GM23338 (cell line): ENCODE measurements at regions not wholly inside any gene's neighbourhood (a gene's known extent, or its start where the extent isn't known, plus 50 kb on each side); places are given as distances from the start of the nearest gene placed in this dataset.

Source experiments
- ATAC-seq: fragments of 200-7000 bp; cut with Tn5 transposase; 3 replicates; pipeline ENCODE4 v1.9.1; 2020
- DNase-seq: peaks from one replicate; pipeline ENCODE4 v3.0.0-alpha.2; 2015; ENCODE audit warnings: low spot score
- H2AFZ ChIP-seq: fragments of 200-600 bp; sonication (generic); 2 replicates; pipeline ENCODE4 v1.8.0; 2016; ENCODE audit warnings: antibody characterized with exemption, mild to moderate bottlenecking, moderate library complexity
- H3F3A ChIP-seq: fragments of 200-600 bp; sonication (generic); replicated peaks from 2 replicates; pipeline ENCODE4 v1.8.0; 2017; ENCODE audit warnings: antibody characterized with exemption, mixed run types, low read depth
- H3K27ac ChIP-seq: fragments of 200-600 bp; sonication (generic); 2 replicates; pipeline ENCODE4 v1.6.1; 2016; ENCODE audit warnings: low read depth
- H3K27me3 ChIP-seq: fragments of 200-600 bp; sonication (generic); 2 replicates; pipeline ENCODE4 v1.8.0; 2016; ENCODE audit warnings: mild to moderate bottlenecking, mixed run types, moderate library complexity; ENCODE audit not compliant: insufficient read depth
- H3K36me3 ChIP-seq: fragments of 200-600 bp; sonication (generic); 2 replicates; pipeline ENCODE4 v1.8.0; 2016; ENCODE audit warnings: mild to moderate bottlenecking; ENCODE audit not compliant: insufficient read depth
- H3K4me1 ChIP-seq: fragments of 200-600 bp; sonication (generic); 2 replicates; pipeline ENCODE4 v1.8.0; 2016; ENCODE audit warnings: mild to moderate bottlenecking, moderate library complexity; ENCODE audit not compliant: insufficient read depth
- H3K4me2 ChIP-seq: fragments of 200-600 bp; sonication (generic); 2 replicates; pipeline ENCODE4 v1.7.1; 2017; ENCODE audit warnings: mixed run types
- H3K4me3 ChIP-seq: fragments of 200-600 bp; sonication (generic); 2 replicates; pipeline ENCODE4 v1.6.1; 2016; ENCODE audit warnings: mixed run types
- H3K79me2 ChIP-seq: fragments of 200-600 bp; sonication (generic); replicated peaks from 2 replicates; pipeline ENCODE4 v1.8.0; 2017; ENCODE audit warnings: mild to moderate bottlenecking; ENCODE audit not compliant: insufficient read depth
- H3K9me2 ChIP-seq: fragments of 200-600 bp; sonication (generic); 2 replicates; pipeline ENCODE4 v1.8.0; 2017; ENCODE audit not compliant: insufficient read depth
- H4K20me1 ChIP-seq: fragments of 200-600 bp; sonication (generic); replicated peaks from 2 replicates; pipeline ENCODE4 v1.8.0; 2017; ENCODE audit warnings: mild to moderate bottlenecking; ENCODE audit not compliant: insufficient read depth
- H3K27ac Mint-ChIP-seq: 2 replicates; pipeline ENCODE4 v1.8.0; 2020; ENCODE audit warnings: inconsistent platforms, mild to moderate bottlenecking, moderate library complexity, mixed read lengths
- H3K27me3 Mint-ChIP-seq: 3 replicates; pipeline ENCODE4 v1.8.0; 2022; ENCODE audit warnings: low read depth, mild to moderate bottlenecking, moderate library complexity, mixed read lengths, inconsistent platforms; ENCODE audit not compliant: insufficient read depth, poor library complexity
- H3K36me3 Mint-ChIP-seq: 3 replicates; pipeline ENCODE4 v1.8.0; 2021; ENCODE audit warnings: low read depth, mild to moderate bottlenecking, inconsistent platforms, moderate library complexity, mixed read lengths
- H3K4me1 Mint-ChIP-seq: 3 replicates; pipeline ENCODE4 v1.8.0; 2020; ENCODE audit warnings: mild to moderate bottlenecking, inconsistent platforms, mixed read lengths
- H3K4me3 Mint-ChIP-seq: 3 replicates; pipeline ENCODE4 v1.8.0; 2021; ENCODE audit warnings: moderate library complexity, mild to moderate bottlenecking, inconsistent platforms, mixed read lengths
- H3K9me3 Mint-ChIP-seq: 3 replicates; pipeline ENCODE4 v1.8.0; 2020; ENCODE audit warnings: moderate library complexity, mild to moderate bottlenecking, inconsistent platforms, mixed read lengths
- CREB1 ChIP-seq: fragments of 250-450 bp; sonication (Bioruptor Pico); IDR thresholded peaks from 2 replicates; pipeline ENCODE4 v1.5.0; 2020; ENCODE audit warnings: low read depth, mild to moderate bottlenecking, moderate library complexity
- CTCF ChIP-seq, 2 experiments: fragments of 200-600 bp in 1 of 2; sonication (generic) in 1 of 2; conservative IDR thresholded peaks; 2 replicates each; pipeline versions ENCODE4 v1.5.1 to v1.6.1; 2016 to 2017; ENCODE audit warnings: antibody characterized with exemption in 2 of 2, low read depth in 2 of 2, mild to moderate bottlenecking in 2 of 2, moderate library complexity in 1 of 2
- EZH2phosphoT487 ChIP-seq: fragments of 200-600 bp; sonication (generic); IDR thresholded peaks from one replicate; pipeline ENCODE4 v1.8.1; 2018; ENCODE audit warnings: antibody characterized with exemption; ENCODE audit not compliant: unreplicated experiment
- NANOG ChIP-seq: IDR thresholded peaks from 2 replicates; pipeline ENCODE4 v1.6.1; 2016; ENCODE audit warnings: antibody characterized with exemption, borderline replicate concordance
- ZNF331 ChIP-seq: fragments of 250-450 bp; sonication (Bioruptor Pico); IDR thresholded peaks from 2 replicates; pipeline ENCODE4 v1.5.0; 2020; ENCODE audit warnings: low read depth, mild to moderate bottlenecking, moderate library complexity
- TF ChIP-seq, protein P1 (sequence below): fragments of 250-450 bp; sonication (Bioruptor Pico); IDR thresholded peaks from 2 replicates; pipeline ENCODE4 v1.5.0; 2020; ENCODE audit warnings: mild to moderate bottlenecking, moderate library complexity

DNA sequence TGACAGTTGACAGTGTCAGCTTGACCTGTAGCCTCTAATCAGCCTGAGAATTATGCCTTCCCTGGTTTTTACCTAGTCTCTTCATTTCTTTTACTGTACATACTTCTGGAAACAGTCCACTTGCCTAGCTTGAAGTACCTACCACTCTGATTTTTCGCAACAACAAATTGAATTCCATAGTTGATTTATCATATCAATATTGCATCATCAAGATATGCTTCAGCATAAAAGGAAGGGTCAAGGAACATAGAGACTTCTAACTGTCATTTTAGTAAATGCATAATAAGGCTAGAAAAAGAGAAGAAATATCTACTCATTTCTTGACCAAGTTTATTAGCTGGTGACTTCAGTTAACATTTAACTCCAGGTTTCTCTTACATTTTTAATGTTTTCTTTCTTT is 174.2 kb upstream of the FAR2 start:
- Histone ChIP-seq H3K4me3 (no peak overlapping the region), H3K27me3 (no peaks in the 10 kb centered on the region), H3K9me2 (peaks cover 9% of the 10 kb centered on the region; the same call in 1 of the 2 replicates), H3K4me1 (no peaks in the 10 kb centered on the region), H3F3A (no peaks in the 10 kb centered on the region), H3K27ac (no peak overlapping the region), H3K79me2 (no peaks in the 10 kb centered on the region), H4K20me1 (no peaks in the 10 kb centered on the region), H3K4me2 (no peak overlapping the region), H3K36me3 (no peaks in the 10 kb centered on the region), H2AFZ (no peak overlapping the region)
- Mint-ChIP-seq H3K27me3 (peaks cover 3% of the 10 kb centered on the region), H3K4me3 (no peak overlapping the region), H3K27ac (no peak overlapping the region), H3K4me1 (no peaks in the 10 kb centered on the region), H3K9me3 (no peaks in the 10 kb centered on the region), H3K36me3 (no peaks in the 10 kb centered on the region)
- TF ChIP-seq ZNF331 (CRISPR knock-in tag) (no peak), EZH2phosphoT487 (no peak), NANOG (no peak), CTCF (conservative IDR thresholded peaks at IDR 0.05; ENCODE audit: low read depth in 2 of 2) (no peak), CREB1 (CRISPR knock-in tag) (no peak)
- TF ChIP-seq, protein P1, sequence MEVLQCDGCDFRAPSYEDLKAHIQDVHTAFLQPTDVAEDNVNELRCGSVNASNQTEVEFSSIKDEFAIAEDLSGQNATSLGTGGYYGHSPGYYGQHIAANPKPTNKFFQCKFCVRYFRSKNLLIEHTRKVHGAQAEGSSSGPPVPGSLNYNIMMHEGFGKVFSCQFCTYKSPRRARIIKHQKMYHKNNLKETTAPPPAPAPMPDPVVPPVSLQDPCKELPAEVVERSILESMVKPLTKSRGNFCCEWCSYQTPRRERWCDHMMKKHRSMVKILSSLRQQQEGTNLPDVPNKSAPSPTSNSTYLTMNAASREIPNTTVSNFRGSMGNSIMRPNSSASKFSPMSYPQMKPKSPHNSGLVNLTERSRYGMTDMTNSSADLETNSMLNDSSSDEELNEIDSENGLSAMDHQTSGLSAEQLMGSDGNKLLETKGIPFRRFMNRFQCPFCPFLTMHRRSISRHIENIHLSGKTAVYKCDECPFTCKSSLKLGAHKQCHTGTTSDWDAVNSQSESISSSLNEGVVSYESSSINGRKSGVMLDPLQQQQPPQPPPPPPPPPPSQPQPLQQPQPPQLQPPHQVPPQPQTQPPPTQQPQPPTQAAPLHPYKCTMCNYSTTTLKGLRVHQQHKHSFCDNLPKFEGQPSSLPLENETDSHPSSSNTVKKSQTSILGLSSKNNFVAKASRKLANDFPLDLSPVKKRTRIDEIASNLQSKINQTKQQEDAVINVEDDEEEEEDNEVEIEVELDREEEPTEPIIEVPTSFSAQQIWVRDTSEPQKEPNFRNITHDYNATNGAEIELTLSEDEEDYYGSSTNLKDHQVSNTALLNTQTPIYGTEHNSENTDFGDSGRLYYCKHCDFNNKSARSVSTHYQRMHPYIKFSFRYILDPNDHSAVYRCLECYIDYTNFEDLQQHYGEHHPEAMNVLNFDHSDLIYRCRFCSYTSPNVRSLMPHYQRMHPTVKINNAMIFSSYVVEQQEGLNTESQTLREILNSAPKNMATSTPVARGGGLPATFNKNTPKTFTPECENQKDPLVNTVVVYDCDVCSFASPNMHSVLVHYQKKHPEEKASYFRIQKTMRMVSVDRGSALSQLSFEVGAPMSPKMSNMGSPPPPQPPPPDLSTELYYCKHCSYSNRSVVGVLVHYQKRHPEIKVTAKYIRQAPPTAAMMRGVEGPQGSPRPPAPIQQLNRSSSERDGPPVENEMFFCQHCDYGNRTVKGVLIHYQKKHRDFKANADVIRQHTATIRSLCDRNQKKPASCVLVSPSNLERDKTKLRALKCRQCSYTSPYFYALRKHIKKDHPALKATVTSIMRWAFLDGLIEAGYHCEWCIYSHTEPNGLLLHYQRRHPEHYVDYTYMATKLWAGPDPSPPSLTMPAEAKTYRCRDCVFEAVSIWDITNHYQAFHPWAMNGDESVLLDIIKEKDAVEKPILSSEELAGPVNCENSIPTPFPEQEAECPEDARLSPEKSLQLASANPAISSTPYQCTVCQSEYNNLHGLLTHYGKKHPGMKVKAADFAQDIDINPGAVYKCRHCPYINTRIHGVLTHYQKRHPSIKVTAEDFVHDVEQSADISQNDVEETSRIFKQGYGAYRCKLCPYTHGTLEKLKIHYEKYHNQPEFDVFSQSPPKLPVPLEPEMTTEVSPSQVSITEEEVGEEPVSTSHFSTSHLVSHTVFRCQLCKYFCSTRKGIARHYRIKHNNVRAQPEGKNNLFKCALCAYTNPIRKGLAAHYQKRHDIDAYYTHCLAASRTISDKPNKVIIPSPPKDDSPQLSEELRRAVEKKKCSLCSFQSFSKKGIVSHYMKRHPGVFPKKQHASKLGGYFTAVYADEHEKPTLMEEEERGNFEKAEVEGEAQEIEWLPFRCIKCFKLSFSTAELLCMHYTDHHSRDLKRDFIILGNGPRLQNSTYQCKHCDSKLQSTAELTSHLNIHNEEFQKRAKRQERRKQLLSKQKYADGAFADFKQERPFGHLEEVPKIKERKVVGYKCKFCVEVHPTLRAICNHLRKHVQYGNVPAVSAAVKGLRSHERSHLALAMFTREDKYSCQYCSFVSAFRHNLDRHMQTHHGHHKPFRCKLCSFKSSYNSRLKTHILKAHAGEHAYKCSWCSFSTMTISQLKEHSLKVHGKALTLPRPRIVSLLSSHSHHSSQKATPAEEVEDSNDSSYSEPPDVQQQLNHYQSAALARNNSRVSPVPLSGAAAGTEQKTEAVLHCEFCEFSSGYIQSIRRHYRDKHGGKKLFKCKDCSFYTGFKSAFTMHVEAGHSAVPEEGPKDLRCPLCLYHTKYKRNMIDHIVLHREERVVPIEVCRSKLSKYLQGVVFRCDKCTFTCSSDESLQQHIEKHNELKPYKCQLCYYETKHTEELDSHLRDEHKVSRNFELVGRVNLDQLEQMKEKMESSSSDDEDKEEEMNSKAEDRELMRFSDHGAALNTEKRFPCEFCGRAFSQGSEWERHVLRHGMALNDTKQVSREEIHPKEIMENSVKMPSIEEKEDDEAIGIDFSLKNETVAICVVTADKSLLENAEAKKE (CRISPR knock-in tag), result no peak
- DNase-seq (no peak), ATAC-seq (no peak)
